CD14-positive monocyte (primary cell): ENCODE measurements at regions not wholly inside any gene's neighbourhood (a gene's known extent, or its start where the extent isn't known, plus 50 kb on each side); places are given as distances from the start of the nearest gene placed in this dataset.

ENCODE experiments used
- DNase-seq, 3 donors: peaks; one replicate each; pipeline ENCODE4 v3.0.0-alpha.2; 2011 to 2022
- H2AFZ ChIP-seq: 2 replicates; pipeline ENCODE4 v1.6.0; 2012; ENCODE audit warnings: mild to moderate bottlenecking, low read depth, low read length, inconsistent platforms; ENCODE audit not compliant: insufficient read depth, poor library complexity, severe bottlenecking
- H3K27ac ChIP-seq, 2 donors: 1 replicate in 1 of 2; 2 replicates in 1 of 2; pipeline ENCODE4 v1.5.1; 2012 to 2013; ENCODE audit warnings: low read length in 2 of 2, control low read depth in 1 of 2, inconsistent platforms in 1 of 2, low read depth in 1 of 2, mild to moderate bottlenecking in 1 of 2
- H3K27me3 ChIP-seq, 2 donors: one replicate each; pipeline versions ENCODE4 v1.6.0 to v1.6.1; 2011 to 2013; ENCODE audit warnings: low read length in 2 of 2; ENCODE audit not compliant: control insufficient read depth in 2 of 2, insufficient read depth in 2 of 2
- H3K36me3 ChIP-seq, 2 donors: replicated peaks in 1 of 2; 1 replicate in 1 of 2; 2 replicates in 1 of 2; pipeline versions ENCODE4 v1.5.1 to v1.6.1; 2012 to 2013; ENCODE audit warnings: low read length in 2 of 2, control low read depth in 1 of 2, inconsistent platforms in 1 of 2, mild to moderate bottlenecking in 1 of 2; ENCODE audit not compliant: insufficient read depth in 2 of 2, control insufficient read depth in 1 of 2
- H3K4me1 ChIP-seq, 2 donors: 1 replicate in 1 of 2; 2 replicates in 1 of 2; pipeline versions ENCODE4 v1.5.1 to v1.6.1; 2012 to 2013; ENCODE audit warnings: low read length in 2 of 2, control low read depth in 1 of 2, inconsistent platforms in 1 of 2, mild to moderate bottlenecking in 1 of 2, moderate library complexity in 1 of 2; ENCODE audit not compliant: insufficient read depth in 2 of 2, control insufficient read depth in 1 of 2
- H3K4me2 ChIP-seq: replicated peaks from 2 replicates; pipeline ENCODE3; 2012; ENCODE audit warnings: low read length, moderate library complexity, mild to moderate bottlenecking; ENCODE audit not compliant: poor library complexity, severe bottlenecking; ENCODE audit errors: extremely low read depth
- H3K4me3 ChIP-seq, 3 experiments: fragments of 200-600 bp in 1 of 3; sonication (generic) in 1 of 3; replicated peaks in 1 of 3; 1 replicate in 2 of 3; 2 replicates in 1 of 3; pipeline ENCODE4 v1.5.1; 2011 to 2013; ENCODE audit warnings: low read length in 3 of 3, mild to moderate bottlenecking in 3 of 3, control low read depth in 2 of 3, low read depth in 2 of 3, inconsistent platforms in 1 of 3, moderate library complexity in 1 of 3
- H3K79me2 ChIP-seq: 2 replicates; pipeline ENCODE4 v1.6.0; 2012; ENCODE audit warnings: mild to moderate bottlenecking, control low read depth, inconsistent platforms, low read length, moderate library complexity; ENCODE audit not compliant: insufficient read depth
- H3K9ac ChIP-seq: 2 replicates; pipeline ENCODE4 v1.6.0; 2017; ENCODE audit warnings: low read length, mild to moderate bottlenecking; ENCODE audit not compliant: insufficient read depth, poor library complexity, severe bottlenecking
- H3K9me3 ChIP-seq, 2 donors: replicated peaks in 1 of 2; 1 replicate in 1 of 2; 2 replicates in 1 of 2; pipeline versions ENCODE4 v1.5.1 to v1.6.1; 2012 to 2013; ENCODE audit warnings: low read length in 2 of 2, control low read depth in 1 of 2; ENCODE audit not compliant: control insufficient read depth in 1 of 2, insufficient read depth in 1 of 2
- H4K20me1 ChIP-seq: 2 replicates; pipeline ENCODE4 v1.6.0; 2012; ENCODE audit warnings: mild to moderate bottlenecking, low read length, control low read depth, moderate library complexity; ENCODE audit not compliant: insufficient read depth
- H3K27ac Mint-ChIP-seq, 7 donors: one replicate each; pipeline ENCODE4 v1.8.0; 2020; ENCODE audit warnings: mild to moderate bottlenecking in 7 of 7, mixed read lengths in 7 of 7, moderate library complexity in 6 of 7, inconsistent platforms in 2 of 7
- H3K27me3 Mint-ChIP-seq, 3 donors: one replicate each; pipeline ENCODE4 v1.8.0; 2021 to 2022; ENCODE audit warnings: low read depth in 3 of 3, mild to moderate bottlenecking in 3 of 3, mixed read lengths in 3 of 3, moderate library complexity in 3 of 3, inconsistent platforms in 1 of 3
- H3K36me3 Mint-ChIP-seq, 2 donors: one replicate each; pipeline ENCODE4 v1.8.0; 2020; ENCODE audit warnings: mixed read lengths in 2 of 2, inconsistent platforms in 1 of 2, mild to moderate bottlenecking in 1 of 2
- H3K4me1 Mint-ChIP-seq: one replicate; pipeline ENCODE4 v1.8.0; 2020; ENCODE audit warnings: mild to moderate bottlenecking, mixed read lengths
- H3K4me3 Mint-ChIP-seq, 2 donors: one replicate each; pipeline ENCODE4 v1.8.0; 2020; ENCODE audit warnings: mild to moderate bottlenecking in 2 of 2, mixed read lengths in 2 of 2, moderate library complexity in 1 of 2
- H3K9me3 Mint-ChIP-seq, 7 donors: one replicate each; pipeline ENCODE4 v1.8.0; 2020 to 2022; ENCODE audit warnings: mixed read lengths in 7 of 7, mild to moderate bottlenecking in 6 of 7, moderate library complexity in 6 of 7, inconsistent platforms in 2 of 7
- CTCF ChIP-seq: fragments of 200-600 bp; IDR thresholded peaks from one replicate; pipeline ENCODE4 v1.8.0; 2022; ENCODE audit warnings: antibody characterized with exemption, mild to moderate bottlenecking
- WGBS: methylation state at CpG from one replicate; pipeline ENCODE4 v1.1.5; 2013; ENCODE audit warnings: missing lambda C conversion rate; ENCODE audit not compliant: insufficient coverage; 5-methylcytosine and 5-hydroxymethylcytosine counted together
- intact Hi-C, 2 donors: fragments of 100-400 bp; cut with micrococcal nuclease; formaldehyde crosslinking; loops; one replicate each; pipeline versions ENCODE4 v1.15.0 to v1.15.1; 2023

DNA sequence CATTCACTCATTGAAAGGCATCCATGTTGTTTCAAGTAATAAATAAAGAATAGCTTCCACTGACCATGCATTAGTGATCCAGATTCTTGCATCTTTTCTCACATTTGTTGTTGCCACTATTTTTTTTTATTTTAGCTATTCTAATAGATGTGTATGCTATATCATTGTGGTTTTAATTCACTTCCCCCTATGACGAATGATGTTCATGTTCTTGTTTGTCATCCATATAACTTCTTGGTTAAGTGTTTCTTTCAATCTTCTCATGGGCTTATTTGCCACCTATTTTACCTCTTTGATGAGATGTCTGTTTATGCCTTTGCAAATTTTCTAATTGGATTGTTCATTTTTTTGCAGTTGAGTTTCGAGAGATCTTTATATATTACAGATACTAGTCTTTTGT lies 681.2 kb downstream of the HDGFL1 start:
- no peaks in the 10 kb centered on the region for H3K36me3 ChIP-seq
- no peaks in the 10 kb centered on the region for H3K79me2 ChIP-seq
- Mint-ChIP-seq H3K4me3 (no peak overlapping the region), H3K27me3 (no peaks in the 10 kb centered on the region), H3K27ac (no peak overlapping the region), H3K4me1 (peaks cover 2% of the 10 kb centered on the region), H3K9me3 (peaks cover 1 to 11% (median 6%) of the 10 kb centered on the region in 7 donors), H3K36me3 (no peaks in the 10 kb centered on the region)
- H3K4me2 ChIP-seq: no peak overlapping the region
- H2AFZ ChIP-seq: no peak overlapping the region
- no peak overlapping the region for H3K9ac ChIP-seq
- no peaks in the 10 kb centered on the region for H3K9me3 ChIP-seq
- no peaks in the 10 kb centered on the region for H4K20me1 ChIP-seq
- no peak overlapping the region for H3K27ac ChIP-seq
- H3K4me1 ChIP-seq: no peaks in the 10 kb centered on the region
- H3K4me3 ChIP-seq: no peak overlapping the region
- TF ChIP-seq CTCF: no peak
- WGBS: no CpG with 5 or more reads among the region's 2 CpGs
- H3K27me3 ChIP-seq: no peaks in the 10 kb centered on the region
- no peak for DNase-seq
- intact Hi-C loops: no loop called here

GRCh38 chr6:23262864-23263263 lies 693.5 kb downstream of the HDGFL1 start:
- H3K36me3 ChIP-seq: no peaks in the 10 kb centered on the region
- no peaks in the 10 kb centered on the region for H3K4me1 ChIP-seq
- no peak overlapping the region for H3K4me3 Mint-ChIP-seq
- no peak overlapping the region for H3K27ac Mint-ChIP-seq
- H3K27me3 Mint-ChIP-seq: peaks cover 2 to 6% (median 3%) of the 10 kb centered on the region in 3 donors
- intact Hi-C loops: no loop called here
- no peak overlapping the region for H3K9ac ChIP-seq
- H3K36me3 Mint-ChIP-seq: no peaks in the 10 kb centered on the region
- no peak for TF ChIP-seq CTCF
- H3K79me2 ChIP-seq: no peaks in the 10 kb centered on the region
- no peaks in the 10 kb centered on the region for H3K4me1 Mint-ChIP-seq
- no peak overlapping the region for H3K4me3 ChIP-seq
- no peak overlapping the region for H3K4me2 ChIP-seq
- H3K9me3 ChIP-seq: peaks cover 13 to 16% of the 10 kb centered on the region in 2 donors
- no peaks in the 10 kb centered on the region for H3K27me3 ChIP-seq
- H3K27ac ChIP-seq: no peak overlapping the region
- H4K20me1 ChIP-seq: no peaks in the 10 kb centered on the region
- peaks cover 8 to 37% (median 20%) of the 10 kb centered on the region in 7 donors for H3K9me3 Mint-ChIP-seq
- no peak for DNase-seq
- WGBS: 100% methylated on average over 1 of the region's 2 CpGs
- no peak overlapping the region for H2AFZ ChIP-seq
